ENCODE measurements at regions not wholly inside any gene's neighbourhood (a gene's known extent, or its start where the extent isn't known, plus 50 kb on each side); places are given as distances from the start of the nearest gene placed in this dataset.

- TF ChIP-seq, protein P1, sequence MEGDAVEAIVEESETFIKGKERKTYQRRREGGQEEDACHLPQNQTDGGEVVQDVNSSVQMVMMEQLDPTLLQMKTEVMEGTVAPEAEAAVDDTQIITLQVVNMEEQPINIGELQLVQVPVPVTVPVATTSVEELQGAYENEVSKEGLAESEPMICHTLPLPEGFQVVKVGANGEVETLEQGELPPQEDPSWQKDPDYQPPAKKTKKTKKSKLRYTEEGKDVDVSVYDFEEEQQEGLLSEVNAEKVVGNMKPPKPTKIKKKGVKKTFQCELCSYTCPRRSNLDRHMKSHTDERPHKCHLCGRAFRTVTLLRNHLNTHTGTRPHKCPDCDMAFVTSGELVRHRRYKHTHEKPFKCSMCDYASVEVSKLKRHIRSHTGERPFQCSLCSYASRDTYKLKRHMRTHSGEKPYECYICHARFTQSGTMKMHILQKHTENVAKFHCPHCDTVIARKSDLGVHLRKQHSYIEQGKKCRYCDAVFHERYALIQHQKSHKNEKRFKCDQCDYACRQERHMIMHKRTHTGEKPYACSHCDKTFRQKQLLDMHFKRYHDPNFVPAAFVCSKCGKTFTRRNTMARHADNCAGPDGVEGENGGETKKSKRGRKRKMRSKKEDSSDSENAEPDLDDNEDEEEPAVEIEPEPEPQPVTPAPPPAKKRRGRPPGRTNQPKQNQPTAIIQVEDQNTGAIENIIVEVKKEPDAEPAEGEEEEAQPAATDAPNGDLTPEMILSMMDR (IDR thresholded peaks at IDR 0.05): no peak
- TF ChIP-seq POLR2A (IDR thresholded peaks at IDR 0.05): no peak
Measured at GRCh38 chr13:40063703-40064102, 408.2 kb downstream of the COG6 start.

Data from Peyer's patch (tissue), 4 donors.